ENCODE measurements at regions not wholly inside any gene's neighbourhood (a gene's known extent, or its start where the extent isn't known, plus 50 kb on each side); places are given as distances from the start of the nearest gene placed in this dataset.

GRCh38 chr13:59269476-59269875, 894.3 kb downstream of the DIAPH3 start:
- Histone ChIP-seq H3K9me3 (ENCODE audit: low read length) (no peaks in the 10 kb centered on the region), H3K4me2 (ENCODE audit: low read depth, low read length) (no peak overlapping the region), H2AFZ (ENCODE audit: low read length) (no peak overlapping the region), H3K9ac (ENCODE audit: insufficient read depth, low read depth, low read length) (no peak overlapping the region), H3K27me3 (ENCODE audit: control insufficient read depth in 1 of 2, insufficient read depth in 2 of 2, low read length in 2 of 2) (no peaks in the 10 kb centered on the region), H3K4me1 (ENCODE audit: insufficient read depth, low read length) (no peaks in the 10 kb centered on the region), H3K27ac (ENCODE audit: extremely low read length, insufficient read depth, low read length) (no peak overlapping the region), H4K20me1 (ENCODE audit: insufficient read depth, low read length) (no peaks in the 10 kb centered on the region), H3K4me3 (replicated peaks in 1 of 3; ENCODE audit: insufficient read depth in 1 of 3, low read depth in 2 of 3, low read length in 3 of 3) (no peak overlapping the region), H3K79me2 (ENCODE audit: insufficient read depth, low read length) (no peaks in the 10 kb centered on the region), H3K36me3 (replicated peaks in 1 of 2; ENCODE audit: control insufficient read depth in 1 of 2, insufficient read depth in 2 of 2, low read length in 2 of 2) (no peaks in the 10 kb centered on the region)
- FAIRE-seq (no peak), ATAC-seq (no peak), DNase-seq (ENCODE audit: low spot score) (no peak)
- 0% methylated on average over 2 of the region's 2 CpGs for WGBS (ENCODE audit: low lambda C conversion rate)
- ChIA-PET CTCF (ENCODE audit: low intra/inter-chr PET ratio, low total read pairs) (no interaction called here), POLR2A (no interaction called here)
- no peak for TF ChIP-seq YEATS4 (CRISPR knock-in tag; IDR thresholded peaks at IDR 0.05; ENCODE audit: borderline replicate concordance)
- TF ChIP-seq ZNF746 (CRISPR knock-in tag; IDR thresholded peaks at IDR 0.05) = no peak
- no peak for TF ChIP-seq JARID2 (CRISPR knock-in tag; IDR thresholded peaks at IDR 0.05; ENCODE audit: insufficient replicate concordance)
- TF ChIP-seq ATF7-NPFF (CRISPR knock-in tag; IDR thresholded peaks at IDR 0.05; ENCODE audit: low read depth) = no peak
- TF ChIP-seq ARID4A (CRISPR knock-in tag; IDR thresholded peaks at IDR 0.05; ENCODE audit: borderline replicate concordance) = no peak
- no peak for TF ChIP-seq BORCS8-MEF2B (CRISPR knock-in tag; IDR thresholded peaks at IDR 0.05)
- TF ChIP-seq KDM5B (CRISPR knock-in tag; IDR thresholded peaks at IDR 0.05; ENCODE audit: borderline replicate concordance) = no peak
- TF ChIP-seq, protein P1, sequence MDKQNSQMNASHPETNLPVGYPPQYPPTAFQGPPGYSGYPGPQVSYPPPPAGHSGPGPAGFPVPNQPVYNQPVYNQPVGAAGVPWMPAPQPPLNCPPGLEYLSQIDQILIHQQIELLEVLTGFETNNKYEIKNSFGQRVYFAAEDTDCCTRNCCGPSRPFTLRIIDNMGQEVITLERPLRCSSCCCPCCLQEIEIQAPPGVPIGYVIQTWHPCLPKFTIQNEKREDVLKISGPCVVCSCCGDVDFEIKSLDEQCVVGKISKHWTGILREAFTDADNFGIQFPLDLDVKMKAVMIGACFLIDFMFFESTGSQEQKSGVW (CRISPR knock-in tag; IDR thresholded peaks at IDR 0.05; ENCODE audit: borderline replicate concordance) = no peak
- no peak for TF ChIP-seq PHF5A (CRISPR knock-in tag; IDR thresholded peaks at IDR 0.05; ENCODE audit: low read depth, unreplicated experiment)
- TF ChIP-seq DBP (CRISPR knock-in tag; IDR thresholded peaks at IDR 0.05; ENCODE audit: not compliant biosample characterization) = no peak
- TF ChIP-seq NKX3-1 (CRISPR knock-in tag; IDR thresholded peaks at IDR 0.05) = no peak
- TF ChIP-seq ZNF552 (CRISPR knock-in tag; IDR thresholded peaks at IDR 0.05; ENCODE audit: borderline replicate concordance) = no peak
- no TSS peak for BruUV-seq (replicated peaks)
- in situ Hi-C loops (cut with HindIII; ENCODE audit: extremely low pct_ligation_motif_present, low pct_unique_long_range_greater_than_20kb) = no loop called here
- intact Hi-C loops (cut with micrococcal nuclease; ENCODE audit: unreplicated experiment) = no loop called here

Data from HepG2 (cell line).